DND-41 (cell line): ENCODE measurements at regions not wholly inside any gene's neighbourhood (a gene's known extent, or its start where the extent isn't known, plus 50 kb on each side); places are given as distances from the start of the nearest gene placed in this dataset.

Experiments
- EZH2 ChIP-seq: IDR thresholded peaks from 3 replicates; pipeline ENCODE4 v1.6.1; 2012; ENCODE audit warnings: borderline replicate concordance, low read depth, mild to moderate bottlenecking, moderate library complexity, low read length, inconsistent platforms; ENCODE audit not compliant: severe bottlenecking
- TF ChIP-seq, protein P1 (sequence below): IDR thresholded peaks from 2 replicates; pipeline ENCODE4 v1.5.1; 2012; ENCODE audit warnings: borderline replicate concordance, low read length, moderate library complexity, mild to moderate bottlenecking; ENCODE audit not compliant: poor library complexity, severe bottlenecking; ENCODE audit errors: extremely low read depth

- TF ChIP-seq, protein P1, sequence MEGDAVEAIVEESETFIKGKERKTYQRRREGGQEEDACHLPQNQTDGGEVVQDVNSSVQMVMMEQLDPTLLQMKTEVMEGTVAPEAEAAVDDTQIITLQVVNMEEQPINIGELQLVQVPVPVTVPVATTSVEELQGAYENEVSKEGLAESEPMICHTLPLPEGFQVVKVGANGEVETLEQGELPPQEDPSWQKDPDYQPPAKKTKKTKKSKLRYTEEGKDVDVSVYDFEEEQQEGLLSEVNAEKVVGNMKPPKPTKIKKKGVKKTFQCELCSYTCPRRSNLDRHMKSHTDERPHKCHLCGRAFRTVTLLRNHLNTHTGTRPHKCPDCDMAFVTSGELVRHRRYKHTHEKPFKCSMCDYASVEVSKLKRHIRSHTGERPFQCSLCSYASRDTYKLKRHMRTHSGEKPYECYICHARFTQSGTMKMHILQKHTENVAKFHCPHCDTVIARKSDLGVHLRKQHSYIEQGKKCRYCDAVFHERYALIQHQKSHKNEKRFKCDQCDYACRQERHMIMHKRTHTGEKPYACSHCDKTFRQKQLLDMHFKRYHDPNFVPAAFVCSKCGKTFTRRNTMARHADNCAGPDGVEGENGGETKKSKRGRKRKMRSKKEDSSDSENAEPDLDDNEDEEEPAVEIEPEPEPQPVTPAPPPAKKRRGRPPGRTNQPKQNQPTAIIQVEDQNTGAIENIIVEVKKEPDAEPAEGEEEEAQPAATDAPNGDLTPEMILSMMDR: no peak
- no peak for TF ChIP-seq EZH2
These were observed 129.7 kb upstream of the MGAT5 start for GRCh38 chr2:134124047-134124753.
